ENCODE measurements at regions not wholly inside any gene's neighbourhood (a gene's known extent, or its start where the extent isn't known, plus 50 kb on each side); places are given as distances from the start of the nearest gene placed in this dataset.

- TF ChIP-seq CTCF (IDR thresholded peaks at IDR 0.05; ENCODE audit: unreplicated experiment), result no peak
- Mint-ChIP-seq H3K9me3 (ENCODE audit: low read depth) (no peaks in the 10 kb centered on the region), H3K36me3 (ENCODE audit: insufficient read depth) (no peaks in the 10 kb centered on the region), H3K27me3 (peaks cover 39% of the 10 kb centered on the region), H3K4me1 (ENCODE audit: low read depth) (no peaks in the 10 kb centered on the region), H3K27ac (no peak overlapping the region), H3K4me3 (ENCODE audit: low read depth) (no peak overlapping the region)
- no peak for DNase-seq (ENCODE audit: low spot score, unreplicated experiment)
Measured at GRCh38 chr5:3131161-3131560, 379.7 kb upstream of the IRX2 start.

- Mint-ChIP-seq H3K27ac (no peak overlapping the region), H3K4me3 (ENCODE audit: low read depth) (no peak overlapping the region), H3K4me1 (ENCODE audit: low read depth) (no peaks in the 10 kb centered on the region), H3K9me3 (ENCODE audit: low read depth) (no peaks in the 10 kb centered on the region), H3K27me3 (peaks cover 37% of the 10 kb centered on the region), H3K36me3 (ENCODE audit: insufficient read depth) (no peaks in the 10 kb centered on the region)
- no peak for TF ChIP-seq CTCF (IDR thresholded peaks at IDR 0.05; ENCODE audit: unreplicated experiment)
- DNase-seq (ENCODE audit: low spot score, unreplicated experiment), result no peak
Measured at GRCh38 chr5:3129252-3129651, 377.8 kb upstream of the IRX2 start.

GRCh38 chr5:3127423-3127911, 376.0 kb upstream of the IRX2 start:
- Mint-ChIP-seq H3K36me3 (ENCODE audit: insufficient read depth) (no peaks in the 10 kb centered on the region), H3K4me3 (ENCODE audit: low read depth) (no peak overlapping the region), H3K27ac (no peak overlapping the region), H3K9me3 (ENCODE audit: low read depth) (no peaks in the 10 kb centered on the region), H3K4me1 (ENCODE audit: low read depth) (peaks cover 8% of the 10 kb centered on the region), H3K27me3 (peaks cover 23% of the 10 kb centered on the region)
- no peak for TF ChIP-seq CTCF (IDR thresholded peaks at IDR 0.05; ENCODE audit: unreplicated experiment)
- DNase-seq (ENCODE audit: low spot score, unreplicated experiment), result no peak

DNA sequence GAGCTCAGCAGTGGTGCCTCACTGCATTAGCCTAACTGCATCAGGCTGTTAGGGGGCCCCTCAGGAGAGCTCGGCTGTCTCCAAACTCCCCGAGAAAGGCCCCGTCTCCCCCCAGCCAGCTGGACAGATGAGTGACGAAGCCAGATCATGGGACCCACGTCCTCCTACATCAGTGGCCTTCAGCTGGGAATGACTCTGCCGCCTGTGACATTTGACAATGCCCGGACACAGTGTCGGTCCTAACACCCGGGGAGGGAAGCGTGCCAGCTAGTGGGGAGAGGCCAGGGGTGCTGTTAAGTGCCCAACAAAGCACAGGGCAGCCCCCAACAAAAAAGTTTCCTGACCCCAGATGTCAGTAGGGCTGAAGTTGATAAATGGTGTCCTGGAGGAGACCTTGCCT, 375.2 kb upstream of the IRX2 start:
- Mint-ChIP-seq H3K4me1 (ENCODE audit: low read depth) (peaks cover 13% of the 10 kb centered on the region), H3K36me3 (ENCODE audit: insufficient read depth) (no peaks in the 10 kb centered on the region), H3K27me3 (peaks cover 27% of the 10 kb centered on the region), H3K9me3 (ENCODE audit: low read depth) (no peaks in the 10 kb centered on the region), H3K4me3 (ENCODE audit: low read depth) (no peak overlapping the region), H3K27ac (no peak overlapping the region)
- DNase-seq (ENCODE audit: low spot score, unreplicated experiment), result no peak
- no peak for TF ChIP-seq CTCF (IDR thresholded peaks at IDR 0.05; ENCODE audit: unreplicated experiment)

DNA sequence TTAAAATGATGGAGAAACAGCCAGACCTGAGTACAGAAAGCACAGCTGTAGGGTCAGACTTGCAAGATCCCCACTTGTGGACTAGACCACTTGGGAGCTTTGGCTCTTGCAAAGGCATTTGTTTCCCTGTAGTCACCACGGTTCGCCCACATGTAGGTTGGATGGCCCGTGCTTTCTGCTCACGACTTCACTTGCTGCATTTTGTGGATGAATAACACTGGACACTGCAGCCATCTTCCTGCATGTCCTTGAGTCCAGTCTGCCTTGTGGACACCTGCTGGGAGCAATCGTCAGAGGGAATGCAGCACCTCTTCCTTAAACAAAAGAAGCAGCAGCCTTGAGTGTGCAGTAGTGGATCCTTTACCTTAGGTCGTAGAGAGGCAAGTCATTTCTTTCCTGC, 372.9 kb upstream of the IRX2 start:
- H3K36me3 Mint-ChIP-seq (ENCODE audit: insufficient read depth), result no peaks in the 10 kb centered on the region
- H3K4me3 Mint-ChIP-seq (ENCODE audit: low read depth), result no peak overlapping the region
- DNase-seq (ENCODE audit: low spot score, unreplicated experiment), result no peak
- no peak overlapping the region for H3K27ac Mint-ChIP-seq
- peaks cover 38% of the 10 kb centered on the region for H3K27me3 Mint-ChIP-seq
- peaks cover 15% of the 10 kb centered on the region for H3K4me1 Mint-ChIP-seq (ENCODE audit: low read depth)
- TF ChIP-seq CTCF (IDR thresholded peaks at IDR 0.05; ENCODE audit: unreplicated experiment), result no peak
- H3K9me3 Mint-ChIP-seq (ENCODE audit: low read depth), result no peaks in the 10 kb centered on the region
